ENCODE measurements at regions not wholly inside any gene's neighbourhood (a gene's known extent, or its start where the extent isn't known, plus 50 kb on each side); places are given as distances from the start of the nearest gene placed in this dataset.

- TF ChIP-seq POLR2A (IDR thresholded peaks at IDR 0.05) (no peak), CTCF (IDR thresholded peaks at IDR 0.05) (no peak)
- Histone ChIP-seq H3K27ac (no peak overlapping the region), H3K36me3 (no peaks in the 10 kb centered on the region), H3K4me3 (no peak overlapping the region), H3K27me3 (no peaks in the 10 kb centered on the region), H3K4me1 (no peaks in the 10 kb centered on the region), H3K9me3 (no peaks in the 10 kb centered on the region)
- no peak for DNase-seq
Measured at GRCh38 chr15:88748651-88749050, 54.6 kb upstream of the ACAN start.

- Histone ChIP-seq H3K27ac (no peak overlapping the region), H3K4me1 (no peaks in the 10 kb centered on the region), H3K9me3 (no peaks in the 10 kb centered on the region), H3K36me3 (no peaks in the 10 kb centered on the region), H3K27me3 (no peaks in the 10 kb centered on the region), H3K4me3 (no peak overlapping the region)
- TF ChIP-seq POLR2A (IDR thresholded peaks at IDR 0.05) (no peak), CTCF (IDR thresholded peaks at IDR 0.05) (no peak)
- no peak for DNase-seq
Measured at GRCh38 chr15:88749699-88750098, 53.5 kb upstream of the ACAN start.

DNA sequence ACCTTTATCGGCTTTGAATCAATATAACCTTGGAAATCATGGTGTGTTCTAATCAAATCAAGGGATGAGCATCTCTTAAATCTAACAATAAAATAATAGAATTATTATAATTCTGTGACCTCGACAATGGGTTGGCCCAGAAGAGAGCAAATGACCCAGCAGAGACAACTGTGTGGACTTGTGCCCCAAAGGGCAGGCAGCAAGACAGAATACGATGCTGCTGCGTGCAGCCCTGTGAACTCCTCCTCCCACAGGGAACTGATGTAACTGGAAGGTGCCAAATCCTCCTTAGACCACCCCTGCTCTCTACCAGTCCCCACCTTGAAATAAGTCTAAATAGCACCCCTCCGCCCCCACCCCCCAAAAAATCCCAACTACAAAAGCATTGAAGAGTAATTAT is 50.7 kb upstream of the ACAN start:
- H3K27me3 ChIP-seq: no peaks in the 10 kb centered on the region

GRCh38 chr15:88752951-88753350 is 50.3 kb upstream of the ACAN start:
- no peak for DNase-seq
- no peak overlapping the region for H3K4me3 ChIP-seq
- H3K4me1 ChIP-seq: no peaks in the 10 kb centered on the region
- H3K27me3 ChIP-seq: no peaks in the 10 kb centered on the region
- no peaks in the 10 kb centered on the region for H3K9me3 ChIP-seq
- H3K36me3 ChIP-seq: no peaks in the 10 kb centered on the region
- TF ChIP-seq POLR2A (IDR thresholded peaks at IDR 0.05) (no peak), CTCF (IDR thresholded peaks at IDR 0.05) (no peak)
- no peak overlapping the region for H3K27ac ChIP-seq

More for the DNA sequence above, 50.7 kb upstream of the ACAN start:
- no peak overlapping the region for H3K27ac ChIP-seq
- H3K9me3 ChIP-seq: no peaks in the 10 kb centered on the region
- no peak for DNase-seq
- TF ChIP-seq POLR2A (IDR thresholded peaks at IDR 0.05) (no peak), CTCF (IDR thresholded peaks at IDR 0.05) (no peak)
- no peaks in the 10 kb centered on the region for H3K4me1 ChIP-seq
- H3K4me3 ChIP-seq: no peak overlapping the region
- no peaks in the 10 kb centered on the region for H3K36me3 ChIP-seq
